GM21576 (cell line): ENCODE measurements at regions not wholly inside any gene's neighbourhood (a gene's known extent, or its start where the extent isn't known, plus 50 kb on each side); places are given as distances from the start of the nearest gene placed in this dataset.
"Not testable (repeated sequence)": the region's sequence is repeated elsewhere in the genome, so short reads cannot be mapped to it uniquely, and the experiment has no call there.

Experiments used
- ATAC-seq: cut with Tn5 transposase; IDR thresholded peaks from one replicate; pipeline ENCODE4 v1.9.1; 2021; ENCODE audit warnings: mild to moderate bottlenecking, moderate library complexity; ENCODE audit not compliant: unreplicated experiment

- ATAC-seq, result no peak
Measured at GRCh38 chr13:110045919-110046318, 259.5 kb upstream of the IRS2 start.

- no peak for ATAC-seq
Measured at GRCh38 chr13:110045202-110045601, 258.8 kb upstream of the IRS2 start.

GRCh38 chr13:110044551-110045111 is 258.2 kb upstream of the IRS2 start:
- no peak for ATAC-seq

- ATAC-seq, result no peak
Measured at GRCh38 chr13:110042253-110042950, 256.0 kb upstream of the IRS2 start.

- ATAC-seq, result not testable (repeated sequence)
Measured at GRCh38 chr13:110041638-110042037, 255.3 kb upstream of the IRS2 start.

- no peak for ATAC-seq
Measured at GRCh38 chr13:110037925-110038573, 251.7 kb upstream of the IRS2 start.

- ATAC-seq, result no peak
Measured at GRCh38 chr13:110036060-110036459, 249.7 kb upstream of the IRS2 start.

GRCh38 chr13:110034031-110034549 is 247.7 kb upstream of the IRS2 start:
- no peak for ATAC-seq

GRCh38 chr13:110032969-110033368 is 246.6 kb upstream of the IRS2 start:
- ATAC-seq, result no peak

- ATAC-seq, result peak; percentile 44
Measured at GRCh38 chr13:110030394-110030928, 244.1 kb upstream of the IRS2 start.

GRCh38 chr13:110028838-110029621 is 242.6 kb upstream of the IRS2 start:
- no peak for ATAC-seq

- no peak for ATAC-seq
Measured at GRCh38 chr13:110028311-110028710, 241.9 kb upstream of the IRS2 start.

GRCh38 chr13:110027470-110028240 is 241.3 kb upstream of the IRS2 start:
- ATAC-seq, result no peak

GRCh38 chr13:110024645-110024980 is 238.2 kb upstream of the IRS2 start:
- ATAC-seq, result no peak

GRCh38 chr13:110023729-110024644 is 237.6 kb upstream of the IRS2 start:
- no peak for ATAC-seq

GRCh38 chr13:110018009-110018408 is 231.6 kb upstream of the IRS2 start:
- no peak for ATAC-seq

- no peak for ATAC-seq
Measured at GRCh38 chr13:110017379-110017778, 231.0 kb upstream of the IRS2 start.

- ATAC-seq, result no peak
Measured at GRCh38 chr13:110015253-110015652, 228.9 kb upstream of the IRS2 start.

- no peak for ATAC-seq
Measured at GRCh38 chr13:110014719-110015118, 228.3 kb upstream of the IRS2 start.
